ENCODE measurements at regions not wholly inside any gene's neighbourhood (a gene's known extent, or its start where the extent isn't known, plus 50 kb on each side); places are given as distances from the start of the nearest gene placed in this dataset.
"Not testable (repeated sequence)": the region's sequence is repeated elsewhere in the genome, so short reads cannot be mapped to it uniquely, and the experiment has no call there.

DNA sequence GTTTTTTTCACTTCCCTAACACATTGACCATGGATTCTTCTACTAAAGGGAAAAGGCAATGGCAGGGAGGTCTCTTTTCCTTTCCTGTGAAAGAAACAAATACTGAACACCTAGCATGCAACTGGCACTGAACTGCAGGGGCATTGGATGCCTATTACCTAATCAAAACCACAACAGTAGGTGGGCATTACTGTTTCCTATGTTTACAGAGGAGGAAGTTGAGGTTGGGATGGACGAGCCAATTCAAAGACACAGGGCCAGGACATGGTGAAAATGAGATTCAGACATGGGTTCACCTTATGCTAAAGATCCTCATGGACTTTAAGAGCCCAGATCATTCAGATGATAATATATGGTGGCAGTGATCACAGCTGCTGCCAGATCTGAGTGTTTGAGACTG, 407.0 kb downstream of the MIAT start:
- DNase-seq (ENCODE audit: low read depth), result no peak

GRCh38 chr22:27065279-27065678, 407.9 kb downstream of the MIAT start:
- DNase-seq (ENCODE audit: low read depth), result no peak

- DNase-seq (ENCODE audit: low read depth), result no peak
Measured at GRCh38 chr22:27066856-27067255, 409.5 kb downstream of the MIAT start.

GRCh38 chr22:27068121-27068520, 410.7 kb downstream of the MIAT start:
- no peak for DNase-seq (ENCODE audit: low read depth)

DNA sequence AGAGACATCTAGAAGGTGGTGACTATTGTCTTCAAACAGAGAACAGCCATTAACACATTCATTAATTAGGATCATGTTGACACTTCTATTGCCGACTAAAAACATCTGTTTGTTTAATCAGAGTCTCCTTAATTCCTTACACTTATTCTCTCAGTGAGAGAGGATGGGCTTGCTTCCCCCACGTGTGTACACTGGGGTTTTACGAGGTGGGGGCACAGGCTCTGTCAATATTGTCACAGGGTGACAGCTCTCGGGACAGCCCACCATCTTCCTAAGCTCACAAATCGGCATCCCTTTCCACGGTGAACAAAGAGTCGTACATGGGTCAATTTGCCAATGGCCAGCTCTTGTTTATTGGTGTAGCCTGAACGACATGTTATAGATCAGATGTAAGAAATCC, 413.2 kb downstream of the MIAT start:
- no peak for DNase-seq (ENCODE audit: low read depth)

DNA sequence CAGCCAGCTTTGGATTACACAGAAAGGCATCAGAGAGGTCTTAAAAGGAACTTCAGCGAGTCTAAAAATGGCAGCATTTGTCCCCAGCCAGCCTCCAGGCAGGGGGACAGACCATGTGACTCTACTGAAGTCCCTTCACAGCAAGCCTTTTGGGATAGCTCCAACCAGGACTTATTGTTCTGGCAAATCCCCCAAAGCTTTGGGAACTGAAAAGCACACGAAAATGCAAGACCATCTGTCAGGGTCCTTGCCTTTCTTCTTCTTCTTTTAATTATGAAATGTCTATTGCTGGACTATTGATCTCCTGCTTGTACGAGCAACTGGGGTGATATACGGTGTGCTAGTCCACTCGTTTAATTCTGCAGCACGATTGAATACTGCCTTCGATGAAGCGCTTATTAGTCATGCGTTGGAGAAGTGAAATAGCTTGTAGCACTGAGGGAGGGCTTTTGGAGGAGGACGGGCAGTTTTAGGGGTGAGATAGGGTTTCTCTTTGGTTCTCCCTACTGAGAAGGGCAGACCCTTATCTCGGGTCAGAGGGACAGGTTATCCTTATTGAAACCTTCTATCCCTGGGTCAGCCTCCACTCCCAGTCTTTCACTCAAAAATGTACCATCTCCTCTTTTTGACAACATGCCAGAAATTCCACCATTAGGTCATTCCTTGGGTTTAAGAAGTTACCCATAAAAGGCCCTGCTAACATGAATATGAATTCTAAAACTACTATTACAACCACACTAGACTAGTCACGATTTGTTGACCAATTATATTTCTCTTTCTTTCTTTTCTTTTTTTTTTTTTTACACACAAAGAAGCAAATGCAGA, 416.4 kb downstream of the MIAT start:
- DNase-seq (ENCODE audit: low read depth), result no peak

- no peak for DNase-seq (ENCODE audit: low read depth)
Measured at GRCh38 chr22:27075028-27075678, 417.8 kb downstream of the MIAT start.

GRCh38 chr22:27075891-27076290, 418.5 kb downstream of the MIAT start:
- no peak for DNase-seq (ENCODE audit: low read depth)

DNA sequence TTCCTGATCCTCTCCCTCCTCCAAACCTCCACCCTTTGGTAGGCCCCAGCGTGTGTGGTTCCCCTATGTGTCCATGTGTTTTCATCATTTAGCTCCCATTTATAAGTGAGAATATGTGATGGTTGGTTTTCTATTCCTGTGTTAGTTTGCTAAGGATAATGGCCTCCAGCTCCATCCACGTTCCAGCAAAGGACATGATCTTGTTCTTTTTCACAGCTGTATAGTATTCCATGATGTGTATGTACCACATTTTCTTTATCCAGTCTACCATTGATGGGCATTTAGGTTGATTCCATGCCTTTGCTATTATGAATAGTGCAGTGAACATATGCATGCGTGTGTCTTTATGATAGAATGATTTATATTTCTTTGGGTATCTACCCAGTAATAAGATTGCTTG, 420.7 kb downstream of the MIAT start:
- DNase-seq (ENCODE audit: low read depth), result not testable (repeated sequence)

GRCh38 chr22:27080036-27080578, 422.7 kb downstream of the MIAT start:
- DNase-seq (ENCODE audit: low read depth), result no peak

DNA sequence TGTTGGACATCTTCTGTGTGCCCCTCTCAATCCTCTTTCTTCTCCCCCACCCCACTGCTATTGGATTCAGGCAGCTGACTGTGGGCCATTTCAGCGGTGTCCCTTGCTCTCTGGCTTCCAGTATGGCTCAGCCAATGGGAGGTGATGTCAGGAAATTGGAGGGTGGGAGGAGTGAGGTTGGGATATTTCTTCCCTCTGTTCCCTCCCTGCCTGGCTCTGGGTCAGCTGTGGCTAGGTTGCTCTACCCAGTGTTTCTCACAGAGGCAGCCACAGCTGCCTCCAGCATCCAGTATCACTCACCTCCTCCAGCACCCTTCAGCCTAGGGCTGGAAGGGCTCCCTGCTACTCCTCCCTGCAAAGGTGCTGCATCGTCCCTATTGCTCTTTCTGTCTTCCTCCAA, 423.5 kb downstream of the MIAT start:
- DNase-seq (ENCODE audit: low read depth), result no peak

DNA sequence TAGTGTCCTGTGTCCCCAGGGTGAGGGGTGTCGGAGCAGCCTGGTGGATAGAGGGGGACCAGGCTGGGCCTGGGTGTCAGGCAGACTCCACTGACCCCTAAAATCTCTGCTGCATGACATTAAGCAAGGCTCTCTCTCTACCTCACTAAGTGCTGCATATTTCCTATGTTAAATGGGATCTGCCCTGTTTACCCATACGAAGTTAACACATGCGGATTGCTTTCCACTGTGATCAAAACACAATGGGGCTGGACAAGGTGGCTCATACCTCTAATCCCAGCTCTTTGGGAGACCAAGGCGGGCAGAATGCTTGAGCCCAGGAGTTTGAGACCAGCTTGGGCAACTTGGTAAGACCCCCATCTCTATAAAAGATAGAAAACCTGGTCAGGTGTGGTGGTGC, 426.2 kb downstream of the MIAT start:
- DNase-seq (ENCODE audit: low read depth), result no peak

GRCh38 chr22:27084130-27084529, 426.7 kb downstream of the MIAT start:
- DNase-seq (ENCODE audit: low read depth), result no peak

DNA sequence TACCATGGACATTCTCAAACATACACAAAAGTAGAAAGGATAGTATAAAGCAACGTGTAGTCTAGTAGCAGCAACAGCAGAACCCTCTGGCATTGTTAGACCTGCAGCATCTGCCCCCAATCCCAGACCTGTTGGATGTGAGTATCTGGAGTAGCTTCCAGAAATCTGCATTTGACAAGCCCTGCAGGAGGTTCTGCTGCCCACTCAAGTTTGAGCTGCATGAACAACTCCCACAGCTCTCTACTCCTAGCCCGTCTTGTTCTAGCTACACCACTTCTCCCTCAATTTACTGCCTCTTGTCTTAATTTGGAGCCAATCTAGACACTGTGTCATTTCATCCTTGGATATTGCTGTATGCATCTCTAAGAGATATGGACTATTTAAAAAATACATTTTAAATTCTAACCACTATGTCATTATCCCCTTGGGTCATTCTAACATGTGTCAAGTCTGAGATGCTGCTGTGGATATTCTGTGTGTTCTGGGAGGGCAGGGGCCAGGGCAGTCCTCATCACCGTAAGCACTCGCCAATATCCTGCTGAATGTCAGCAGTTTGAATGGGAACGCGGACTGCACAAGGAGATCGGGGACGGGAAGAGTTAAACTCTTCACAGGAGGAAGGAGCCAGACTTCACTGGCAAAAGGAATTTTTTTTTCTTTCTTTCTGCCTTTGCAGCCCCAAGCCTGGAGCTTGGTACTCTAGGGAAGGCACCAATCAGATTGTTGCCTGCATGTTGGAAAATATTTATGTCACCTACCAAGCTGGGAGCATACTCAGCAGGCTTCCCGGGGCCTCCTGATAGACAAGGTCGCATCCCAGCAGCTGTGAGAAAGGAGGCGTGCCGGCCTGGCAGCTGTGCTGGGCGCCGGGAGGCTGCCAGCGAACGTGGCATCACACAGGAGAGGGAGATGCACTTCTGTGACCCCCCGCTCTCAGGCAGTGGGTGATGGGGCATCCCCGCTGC, 429.0 kb downstream of the MIAT start:
- no peak for DNase-seq (ENCODE audit: low read depth)

DNA sequence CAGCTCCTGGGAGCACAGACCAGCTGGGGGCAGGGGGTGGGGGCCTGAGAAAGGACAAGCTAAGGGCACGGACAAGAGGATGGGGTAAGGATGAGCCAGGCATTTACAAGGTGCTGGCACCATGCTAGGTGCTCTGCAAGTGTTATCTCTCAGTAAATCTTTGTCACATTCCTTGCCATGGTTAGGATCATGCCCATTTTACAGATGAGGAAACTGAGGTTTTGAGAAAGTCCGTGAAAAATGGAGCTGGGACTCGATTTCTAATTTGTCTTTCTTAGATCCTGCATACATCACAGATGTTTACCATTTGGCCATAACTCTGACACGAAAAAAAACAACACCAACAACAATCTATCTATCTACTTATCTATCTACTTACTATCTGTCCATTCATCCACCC, 429.7 kb downstream of the MIAT start:
- DNase-seq (ENCODE audit: low read depth), result no peak

DNA sequence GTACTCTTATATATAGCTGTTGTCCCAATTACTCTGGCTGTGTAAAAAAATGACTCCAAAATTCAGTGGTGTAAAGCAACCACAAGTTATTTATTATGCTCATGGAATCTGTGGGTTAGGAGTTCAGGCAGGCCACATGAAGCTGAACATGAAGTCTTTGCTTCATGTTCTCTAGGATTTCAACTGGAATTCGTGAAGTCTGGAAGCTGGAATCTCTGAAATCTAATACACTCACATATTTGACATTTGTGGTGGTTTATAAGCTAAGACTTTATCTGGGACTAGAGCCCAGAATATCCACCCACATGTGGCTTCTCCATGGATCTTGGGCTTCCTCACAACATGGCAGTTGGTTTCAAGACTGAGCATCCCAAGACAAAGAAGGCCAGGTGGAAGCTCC, 430.6 kb downstream of the MIAT start:
- no peak for DNase-seq (ENCODE audit: low read depth)

GRCh38 chr22:27089264-27089663, 431.9 kb downstream of the MIAT start:
- DNase-seq (ENCODE audit: low read depth), result no peak

DNA sequence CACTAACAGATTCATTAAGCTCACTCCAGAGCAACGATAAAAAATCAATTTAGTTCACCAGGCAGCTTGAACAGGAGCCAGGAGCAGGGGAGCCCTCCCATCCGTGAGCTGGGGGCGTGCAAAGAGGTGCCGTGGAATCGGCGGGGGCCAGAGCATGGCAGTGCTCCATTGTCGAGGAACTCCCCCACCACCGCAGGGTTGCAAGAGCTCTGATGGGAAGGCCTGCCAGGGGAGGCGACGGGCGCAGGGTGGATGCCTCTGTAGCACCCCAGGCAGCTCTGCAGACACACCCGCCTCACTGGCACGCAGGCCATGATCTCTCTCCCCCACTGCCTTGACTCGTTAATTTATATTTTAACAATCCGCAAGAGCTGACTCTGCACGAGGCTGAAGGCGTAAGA, 433.2 kb downstream of the MIAT start:
- DNase-seq (ENCODE audit: low read depth), result no peak

- DNase-seq (ENCODE audit: low read depth), result no peak
Measured at GRCh38 chr22:27093422-27093821, 436.0 kb downstream of the MIAT start.

DNA sequence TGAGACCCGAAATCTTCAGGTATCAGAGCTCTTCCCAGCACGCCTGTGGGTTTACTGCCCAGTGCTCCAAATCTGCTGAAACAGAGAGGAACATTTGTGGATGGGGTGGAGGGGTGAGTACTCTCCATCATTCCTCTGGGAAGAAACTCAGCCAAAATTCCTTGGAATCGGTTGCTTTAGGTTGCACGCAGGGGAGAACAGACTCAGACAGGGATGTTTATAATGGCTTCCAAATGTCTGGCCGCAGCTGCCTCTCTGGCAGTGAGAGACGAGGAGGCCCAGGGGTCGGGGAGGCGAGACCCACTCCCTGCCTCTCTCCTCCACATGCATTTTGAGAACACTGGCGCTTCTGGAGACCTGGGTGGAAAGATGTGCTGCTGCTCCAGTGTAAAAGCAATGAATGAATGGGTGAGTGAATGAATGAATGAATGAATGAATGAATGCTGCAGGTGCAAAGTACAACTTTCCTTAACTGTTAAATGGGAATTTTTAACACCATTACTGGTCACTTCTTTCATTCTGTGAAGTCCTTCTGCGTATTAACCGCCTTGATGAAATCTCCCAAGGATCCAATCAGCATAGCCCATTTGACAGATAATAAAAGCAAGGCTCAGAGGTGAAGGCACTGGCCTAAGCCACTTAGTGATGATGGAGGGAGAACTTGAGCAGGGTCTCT, 437.4 kb downstream of the MIAT start:
- DNase-seq (ENCODE audit: low read depth), result no peak

DNA sequence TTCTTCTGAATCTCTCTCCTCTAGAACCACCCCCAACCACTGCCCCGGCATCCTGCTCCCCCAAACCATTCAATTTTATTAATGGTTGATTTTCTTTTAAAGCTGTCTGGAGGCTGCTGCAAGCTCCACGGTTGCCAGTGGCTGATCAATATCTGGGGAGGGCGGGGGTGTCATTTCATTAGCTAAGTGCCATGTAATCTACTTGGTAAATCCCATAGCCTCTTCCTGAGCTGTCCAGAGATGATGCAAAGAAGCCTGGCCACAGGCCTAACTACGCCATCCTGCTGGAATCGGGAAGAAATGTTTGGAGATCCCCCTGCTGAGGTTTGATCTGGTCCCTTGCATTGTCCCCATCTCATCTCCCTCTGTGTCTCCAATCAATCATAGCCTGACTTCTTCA, 440.1 kb downstream of the MIAT start:
- DNase-seq (ENCODE audit: low read depth), result no peak

- DNase-seq (ENCODE audit: low read depth), result no peak
Measured at GRCh38 chr22:27097933-27098332, 440.5 kb downstream of the MIAT start.

Data from activated T-cell treated with anti-CD3 and anti-CD28 coated beads for 1 hour (primary cell).